Activated naive CD4-positive, alpha-beta T cell treated with anti-CD3 and anti-CD28 coated beads, Interleukin-2, amount 50 U/mL, for 72 hours (primary cell): ENCODE measurements at regions not wholly inside any gene's neighbourhood (a gene's known extent, or its start where the extent isn't known, plus 50 kb on each side); places are given as distances from the start of the nearest gene placed in this dataset.
"Not testable (repeated sequence)": the region's sequence is repeated elsewhere in the genome, so short reads cannot be mapped to it uniquely, and the experiment has no call there.

Experiments used
- ATAC-seq, 2 donors: fragments of 150-1000 bp; cut with Tn5 transposase; 2 replicates each; pipeline ENCODE4 v1.10.0; 2021; ENCODE audit warnings: mild to moderate bottlenecking in 2 of 2, moderate library complexity in 2 of 2
- DNase-seq, 2 donors: peaks; one replicate each; pipeline ENCODE4 v3.0.0; 2021 to 2022; ENCODE audit warnings: low spot score in 2 of 2
- H3K27ac Mint-ChIP-seq, 2 donors: one replicate each; pipeline ENCODE4 v1.8.0; 2022; ENCODE audit warnings: mild to moderate bottlenecking in 2 of 2, mixed read lengths in 2 of 2
- H3K36me3 Mint-ChIP-seq, 2 donors: one replicate each; pipeline ENCODE4 v1.8.0; 2022; ENCODE audit warnings: mixed read lengths in 2 of 2
- H3K9me3 Mint-ChIP-seq, 2 donors: one replicate each; pipeline ENCODE4 v1.8.0; 2022; ENCODE audit warnings: mixed read lengths in 2 of 2

GRCh38 chr1:78234496-78234895, 188.7 kb downstream of the GIPC2 start:
- Mint-ChIP-seq H3K27ac (no peak overlapping the region), H3K9me3 (peaks cover 7 to 10% of the 10 kb centered on the region in 2 donors), H3K36me3 (no peaks in the 10 kb centered on the region)
- DNase-seq, result no peak
- no peak for ATAC-seq

- H3K36me3 Mint-ChIP-seq, result no peaks in the 10 kb centered on the region
- ATAC-seq (no peak), DNase-seq (no peak)
- H3K9me3 Mint-ChIP-seq, result peaks cover 7 to 10% of the 10 kb centered on the region in 2 donors
- H3K27ac Mint-ChIP-seq, result no peak overlapping the region
These were observed 190.9 kb downstream of the GIPC2 start for GRCh38 chr1:78236716-78237115.

- Mint-ChIP-seq H3K9me3 (peaks cover 7 to 10% of the 10 kb centered on the region in 2 donors), H3K27ac (no peak overlapping the region), H3K36me3 (no peaks in the 10 kb centered on the region)
- DNase-seq, result no peak
- no peak for ATAC-seq
These were observed 191.7 kb downstream of the GIPC2 start for GRCh38 chr1:78237364-78237916.

GRCh38 chr1:78240191-78240590, 194.4 kb downstream of the GIPC2 start:
- no peak for DNase-seq
- H3K9me3 Mint-ChIP-seq, result peaks cover 7 to 10% of the 10 kb centered on the region in 2 donors
- H3K27ac Mint-ChIP-seq, result no peak overlapping the region
- H3K36me3 Mint-ChIP-seq, result no peaks in the 10 kb centered on the region
- ATAC-seq, result no peak

- Mint-ChIP-seq H3K36me3 (no peaks in the 10 kb centered on the region), H3K27ac (no peak overlapping the region), H3K9me3 (peaks cover 7 to 10% of the 10 kb centered on the region in 2 donors)
- DNase-seq (no peak), ATAC-seq (no peak)
These were observed 195.0 kb downstream of the GIPC2 start for GRCh38 chr1:78240755-78241154.

- no peak overlapping the region for H3K27ac Mint-ChIP-seq
- H3K9me3 Mint-ChIP-seq, result peaks cover 0 to 5% of the 10 kb centered on the region in 2 donors
- ATAC-seq (no peak), DNase-seq (no peak)
- no peaks in the 10 kb centered on the region for H3K36me3 Mint-ChIP-seq
These were observed 201.3 kb downstream of the GIPC2 start for GRCh38 chr1:78247079-78247478.

GRCh38 chr1:78250201-78250600, 204.4 kb downstream of the GIPC2 start:
- Mint-ChIP-seq H3K27ac (no peak overlapping the region), H3K36me3 (no peaks in the 10 kb centered on the region), H3K9me3 (peaks cover 0 to 5% of the 10 kb centered on the region in 2 donors)
- ATAC-seq (no peak), DNase-seq (no peak)

GRCh38 chr1:78254517-78254916, 208.8 kb downstream of the GIPC2 start:
- Mint-ChIP-seq H3K9me3 (peaks cover 4 to 10% of the 10 kb centered on the region in 2 donors), H3K36me3 (no peaks in the 10 kb centered on the region), H3K27ac (no peak overlapping the region)
- DNase-seq (no peak), ATAC-seq (no peak)

- no peak overlapping the region for H3K27ac Mint-ChIP-seq
- peaks cover 9 to 15% of the 10 kb centered on the region in 2 donors for H3K9me3 Mint-ChIP-seq
- H3K36me3 Mint-ChIP-seq, result peaks cover 0 to 5% of the 10 kb centered on the region in 2 donors
These were observed 209.6 kb downstream of the GIPC2 start for GRCh38 chr1:78255383-78255782.

GRCh38 chr1:78255846-78256245, 210.1 kb downstream of the GIPC2 start:
- no peak for ATAC-seq
- Mint-ChIP-seq H3K36me3 (peaks cover 0 to 5% of the 10 kb centered on the region in 2 donors), H3K9me3 (peaks cover 9 to 15% of the 10 kb centered on the region in 2 donors), H3K27ac (no peak overlapping the region)
- DNase-seq, result no peak

More at GRCh38 chr1:78255383-78255782, 209.6 kb downstream of the GIPC2 start:
- DNase-seq (no peak), ATAC-seq (no peak)

- DNase-seq, result no peak
- H3K36me3 Mint-ChIP-seq, result peaks cover 0 to 5% of the 10 kb centered on the region in 2 donors
- peaks cover 18% of the 10 kb centered on the region in 2 donors for H3K9me3 Mint-ChIP-seq
- ATAC-seq, result no peak
- no peak overlapping the region for H3K27ac Mint-ChIP-seq
These were observed 217.7 kb downstream of the GIPC2 start for GRCh38 chr1:78263459-78263858.

GRCh38 chr1:78263946-78264345, 218.2 kb downstream of the GIPC2 start:
- ATAC-seq (no peak), DNase-seq (no peak)
- H3K9me3 Mint-ChIP-seq, result peaks cover 18 to 21% of the 10 kb centered on the region in 2 donors
- H3K27ac Mint-ChIP-seq, result no peak overlapping the region
- peaks cover 0 to 5% of the 10 kb centered on the region in 2 donors for H3K36me3 Mint-ChIP-seq

GRCh38 chr1:78267513-78268218, 221.9 kb downstream of the GIPC2 start:
- ATAC-seq (no peak), DNase-seq (no peak)
- Mint-ChIP-seq H3K9me3 (peaks cover 8 to 12% of the 10 kb centered on the region in 2 donors), H3K36me3 (no peaks in the 10 kb centered on the region), H3K27ac (no peak overlapping the region)

GRCh38 chr1:78269591-78269990, 221.2 kb upstream of the PTGFR start:
- DNase-seq (no peak), ATAC-seq (no peak)
- Mint-ChIP-seq H3K27ac (no peak overlapping the region), H3K9me3 (peaks cover 8 to 12% of the 10 kb centered on the region in 2 donors), H3K36me3 (no peaks in the 10 kb centered on the region)

- DNase-seq, H3K27ac Mint-ChIP-seq, H3K9me3 Mint-ChIP-seq, H3K36me3 Mint-ChIP-seq, ATAC-seq: not testable (repeated sequence)
These were observed 219.4 kb upstream of the PTGFR start for GRCh38 chr1:78271423-78271822.

- peaks cover 0 to 5% of the 10 kb centered on the region in 2 donors for H3K9me3 Mint-ChIP-seq
- ATAC-seq, result no peak
These were observed 216.0 kb upstream of the PTGFR start for GRCh38 chr1:78274814-78275213.

GRCh38 chr1:78275456-78275855, 215.3 kb upstream of the PTGFR start:
- no peak for ATAC-seq
- no peaks in the 10 kb centered on the region for H3K36me3 Mint-ChIP-seq
- H3K9me3 Mint-ChIP-seq, result peaks cover 0 to 5% of the 10 kb centered on the region in 2 donors
- H3K27ac Mint-ChIP-seq, result no peak overlapping the region
- DNase-seq, result no peak

More at GRCh38 chr1:78274814-78275213, 216.0 kb upstream of the PTGFR start:
- Mint-ChIP-seq H3K27ac (no peak overlapping the region), H3K36me3 (no peaks in the 10 kb centered on the region)
- DNase-seq, result no peak
